Neural progenitor cell (in vitro differentiated cells): ENCODE measurements at regions not wholly inside any gene's neighbourhood (a gene's known extent, or its start where the extent isn't known, plus 50 kb on each side); places are given as distances from the start of the nearest gene placed in this dataset.

Experiments used
- DNase-seq: peaks from one replicate; pipeline ENCODE4 v3.0.0-alpha.2; 2016; ENCODE audit warnings: low spot score
- H2AFZ ChIP-seq: fragments of 200-600 bp; sonication (generic); replicated peaks from 2 replicates; pipeline ENCODE4 v1.6.1; 2016; ENCODE audit warnings: antibody characterized with exemption
- H3F3A ChIP-seq: fragments of 200-600 bp; sonication (generic); 2 replicates; pipeline ENCODE4 v1.6.1; 2016; ENCODE audit warnings: antibody characterized with exemption, low read depth
- H3K27ac ChIP-seq: fragments of 200-600 bp; sonication (generic); 2 replicates; pipeline ENCODE4 v1.5.1; 2016; ENCODE audit warnings: mild to moderate bottlenecking
- H3K27me3 ChIP-seq: fragments of 200-600 bp; sonication (generic); 2 replicates; pipeline ENCODE4 v1.6.1; 2016; ENCODE audit warnings: mild to moderate bottlenecking, moderate library complexity
- H3K36me3 ChIP-seq: fragments of 200-600 bp; sonication (generic); 2 replicates; pipeline ENCODE4 v1.5.1; 2016
- H3K4me1 ChIP-seq: fragments of 200-600 bp; sonication (generic); 2 replicates; pipeline ENCODE4 v1.6.1; 2016; ENCODE audit warnings: mixed run types
- H3K4me2 ChIP-seq: fragments of 200-600 bp; sonication (generic); 2 replicates; pipeline ENCODE4 v1.6.1; 2016
- H3K4me3 ChIP-seq: fragments of 200-600 bp; sonication (generic); 2 replicates; pipeline ENCODE4 v1.5.1; 2016
- H3K79me2 ChIP-seq: fragments of 200-600 bp; sonication (generic); 2 replicates; pipeline ENCODE4 v1.6.1; 2016; ENCODE audit warnings: low read depth
- H3K9ac ChIP-seq: fragments of 200-600 bp; sonication (generic); 2 replicates; pipeline ENCODE4 v1.6.1; 2016
- H3K9me3 ChIP-seq: fragments of 200-600 bp; sonication (generic); 2 replicates; pipeline ENCODE4 v1.5.1; 2016; ENCODE audit warnings: low read depth
- H4K20me1 ChIP-seq: fragments of 200-600 bp; sonication (generic); 2 replicates; pipeline ENCODE4 v1.6.1; 2016; ENCODE audit warnings: low read depth
- H3K27ac Mint-ChIP-seq: 3 replicates; pipeline ENCODE4 v1.8.0; 2021; ENCODE audit warnings: mixed read lengths
- H3K27me3 Mint-ChIP-seq: 2 replicates; pipeline ENCODE4 v1.8.0; 2022; ENCODE audit warnings: low read depth, mild to moderate bottlenecking, inconsistent platforms, moderate library complexity, mixed read lengths; ENCODE audit not compliant: insufficient read depth
- H3K36me3 Mint-ChIP-seq: 3 replicates; pipeline ENCODE4 v1.8.0; 2021; ENCODE audit warnings: mixed read lengths
- H3K4me1 Mint-ChIP-seq: 3 replicates; pipeline ENCODE4 v1.8.0; 2021; ENCODE audit warnings: mixed read lengths
- H3K4me3 Mint-ChIP-seq: 3 replicates; pipeline ENCODE4 v1.8.0; 2021; ENCODE audit warnings: mild to moderate bottlenecking, moderate library complexity, mixed read lengths
- H3K9me3 Mint-ChIP-seq: 3 replicates; pipeline ENCODE4 v1.8.0; 2020; ENCODE audit warnings: mixed read lengths
- EZH2 ChIP-seq: fragments of 200-600 bp; sonication (generic); IDR thresholded peaks from 2 replicates; pipeline ENCODE4 v1.6.1; 2017; ENCODE audit warnings: antibody characterized with exemption, mild to moderate bottlenecking, moderate library complexity
- EZH2phosphoT487 ChIP-seq: fragments of 200-600 bp; sonication (generic); IDR thresholded peaks from 2 replicates; pipeline ENCODE4 v1.6.1; 2017; ENCODE audit warnings: antibody characterized with exemption
- TF ChIP-seq, protein P1 (sequence below): fragments of 200-600 bp; sonication (generic); IDR thresholded peaks from 2 replicates; pipeline ENCODE4 v1.5.1; 2017; ENCODE audit warnings: antibody characterized with exemption, mild to moderate bottlenecking

DNA sequence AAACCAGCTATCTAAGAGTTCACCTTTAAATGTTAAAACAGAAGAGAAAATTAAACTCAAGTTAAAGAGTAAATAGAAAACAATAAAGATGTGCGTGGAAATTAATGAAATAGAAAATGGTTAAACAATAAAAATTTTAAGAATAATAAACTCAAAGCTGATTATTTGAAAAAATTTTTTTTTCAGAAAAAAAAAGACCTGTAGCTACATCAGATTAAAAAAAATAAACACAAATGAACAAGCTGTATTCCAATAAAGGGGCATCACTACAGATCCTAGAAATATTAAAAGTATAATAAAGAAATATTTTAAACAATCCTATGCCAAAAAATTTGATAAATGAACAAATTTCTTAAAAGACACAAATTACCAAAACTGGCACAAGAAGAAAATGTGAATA, 64.1 kb downstream of the DRD1 start:
- no peak overlapping the region for H3K9ac ChIP-seq
- Mint-ChIP-seq H3K27ac (no peak overlapping the region), H3K4me3 (no peak overlapping the region), H3K9me3 (no peaks in the 10 kb centered on the region), H3K4me1 (peaks cover 18% of the 10 kb centered on the region), H3K27me3 (peaks cover 4% of the 10 kb centered on the region), H3K36me3 (no peaks in the 10 kb centered on the region)
- no peaks in the 10 kb centered on the region for H3K36me3 ChIP-seq
- H4K20me1 ChIP-seq = no peaks in the 10 kb centered on the region
- no peaks in the 10 kb centered on the region for H3F3A ChIP-seq
- no peaks in the 10 kb centered on the region for H3K79me2 ChIP-seq
- H3K4me2 ChIP-seq = no peak overlapping the region
- no peak for DNase-seq
- no peaks in the 10 kb centered on the region for H3K9me3 ChIP-seq
- no peak for TF ChIP-seq EZH2phosphoT487
- TF ChIP-seq EZH2 = no peak
- TF ChIP-seq, protein P1, sequence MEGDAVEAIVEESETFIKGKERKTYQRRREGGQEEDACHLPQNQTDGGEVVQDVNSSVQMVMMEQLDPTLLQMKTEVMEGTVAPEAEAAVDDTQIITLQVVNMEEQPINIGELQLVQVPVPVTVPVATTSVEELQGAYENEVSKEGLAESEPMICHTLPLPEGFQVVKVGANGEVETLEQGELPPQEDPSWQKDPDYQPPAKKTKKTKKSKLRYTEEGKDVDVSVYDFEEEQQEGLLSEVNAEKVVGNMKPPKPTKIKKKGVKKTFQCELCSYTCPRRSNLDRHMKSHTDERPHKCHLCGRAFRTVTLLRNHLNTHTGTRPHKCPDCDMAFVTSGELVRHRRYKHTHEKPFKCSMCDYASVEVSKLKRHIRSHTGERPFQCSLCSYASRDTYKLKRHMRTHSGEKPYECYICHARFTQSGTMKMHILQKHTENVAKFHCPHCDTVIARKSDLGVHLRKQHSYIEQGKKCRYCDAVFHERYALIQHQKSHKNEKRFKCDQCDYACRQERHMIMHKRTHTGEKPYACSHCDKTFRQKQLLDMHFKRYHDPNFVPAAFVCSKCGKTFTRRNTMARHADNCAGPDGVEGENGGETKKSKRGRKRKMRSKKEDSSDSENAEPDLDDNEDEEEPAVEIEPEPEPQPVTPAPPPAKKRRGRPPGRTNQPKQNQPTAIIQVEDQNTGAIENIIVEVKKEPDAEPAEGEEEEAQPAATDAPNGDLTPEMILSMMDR = no peak
- no peaks in the 10 kb centered on the region for H3K27me3 ChIP-seq
- H3K27ac ChIP-seq = no peak overlapping the region
- H3K4me3 ChIP-seq = no peak overlapping the region
- peaks cover 3% of the 10 kb centered on the region for H3K4me1 ChIP-seq
- H2AFZ ChIP-seq = no peak overlapping the region

DNA sequence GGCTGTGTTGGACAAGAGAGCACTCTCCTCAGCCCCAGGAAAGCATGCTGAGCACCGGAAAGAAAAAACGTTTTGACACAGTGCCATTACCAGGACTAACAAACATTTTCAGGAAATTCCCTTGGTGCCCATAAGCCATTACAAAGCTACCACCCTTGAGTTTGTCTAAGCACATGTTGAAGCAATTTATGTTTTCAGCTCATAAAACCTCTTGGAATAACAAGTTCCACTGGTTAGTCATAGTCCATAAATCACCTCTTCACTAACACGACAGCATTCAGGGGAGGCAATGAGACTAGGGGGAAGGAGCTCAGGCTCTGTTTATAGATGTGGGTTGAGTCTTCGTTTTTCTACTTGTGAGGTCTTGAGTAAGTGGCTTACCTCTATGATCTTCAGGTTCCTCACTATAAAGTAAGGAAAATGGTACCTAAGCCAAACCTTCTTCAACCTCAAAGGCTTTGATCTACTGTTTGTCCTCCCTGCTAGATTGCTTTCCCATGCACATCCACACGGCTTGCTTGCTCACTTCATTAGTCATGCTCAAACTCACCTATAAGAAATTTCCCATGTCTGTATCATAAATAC, 65.4 kb downstream of the DRD1 start:
- no peak for TF ChIP-seq EZH2phosphoT487
- TF ChIP-seq EZH2 = no peak
- TF ChIP-seq, protein P1 = no peak
- H3K79me2 ChIP-seq = no peaks in the 10 kb centered on the region
- H3K36me3 ChIP-seq = no peaks in the 10 kb centered on the region
- H3K4me1 Mint-ChIP-seq = peaks cover 13% of the 10 kb centered on the region
- no peaks in the 10 kb centered on the region for H3F3A ChIP-seq
- H2AFZ ChIP-seq = no peak overlapping the region
- H3K27ac ChIP-seq = no peak overlapping the region
- H3K4me3 ChIP-seq = no peak overlapping the region
- H4K20me1 ChIP-seq = no peaks in the 10 kb centered on the region
- no peak overlapping the region for H3K4me2 ChIP-seq
- H3K4me3 Mint-ChIP-seq = no peak overlapping the region
- DNase-seq = no peak
- H3K27me3 Mint-ChIP-seq = peaks cover 2% of the 10 kb centered on the region
- H3K27me3 ChIP-seq = no peaks in the 10 kb centered on the region
- H3K27ac Mint-ChIP-seq = no peak overlapping the region
- H3K36me3 Mint-ChIP-seq = no peaks in the 10 kb centered on the region
- no peaks in the 10 kb centered on the region for H3K9me3 ChIP-seq
- H3K4me1 ChIP-seq = peaks cover 1% of the 10 kb centered on the region
- no peaks in the 10 kb centered on the region for H3K9me3 Mint-ChIP-seq
- H3K9ac ChIP-seq = no peak overlapping the region

DNA sequence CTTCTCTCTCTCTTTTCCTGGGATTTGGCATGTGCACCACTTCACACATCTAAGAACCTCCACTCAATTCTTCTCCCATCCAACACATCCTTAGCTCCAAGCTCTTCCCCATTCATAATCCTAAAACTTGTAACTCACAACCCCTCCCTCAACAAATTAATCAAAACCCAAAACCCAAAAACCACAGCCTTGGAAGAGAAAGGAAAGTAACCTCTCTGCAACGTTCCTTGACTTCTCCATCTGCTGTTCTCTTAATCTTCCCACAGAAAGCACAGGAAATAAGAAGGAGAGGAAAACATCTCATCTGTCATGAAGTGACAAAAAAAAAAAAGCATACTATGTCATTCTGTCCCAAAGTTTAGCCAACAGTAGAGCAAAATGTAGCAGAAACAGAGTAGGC, 66.2 kb downstream of the DRD1 start:
- no peaks in the 10 kb centered on the region for H3K9me3 ChIP-seq
- no peak overlapping the region for H3K4me3 ChIP-seq
- no peak for DNase-seq
- Mint-ChIP-seq H3K27me3 (peaks cover 2% of the 10 kb centered on the region), H3K27ac (no peak overlapping the region), H3K36me3 (no peaks in the 10 kb centered on the region), H3K9me3 (no peaks in the 10 kb centered on the region), H3K4me1 (peaks cover 6% of the 10 kb centered on the region), H3K4me3 (no peak overlapping the region)
- no peak overlapping the region for H3K27ac ChIP-seq
- H3K36me3 ChIP-seq = no peaks in the 10 kb centered on the region
- H3K9ac ChIP-seq = no peak overlapping the region
- no peaks in the 10 kb centered on the region for H3F3A ChIP-seq
- H4K20me1 ChIP-seq = no peaks in the 10 kb centered on the region
- no peak overlapping the region for H2AFZ ChIP-seq
- H3K79me2 ChIP-seq = no peaks in the 10 kb centered on the region
- H3K4me2 ChIP-seq = no peak overlapping the region
- H3K4me1 ChIP-seq = no peaks in the 10 kb centered on the region
- no peaks in the 10 kb centered on the region for H3K27me3 ChIP-seq
- no peak for TF ChIP-seq EZH2
- TF ChIP-seq, protein P1 = no peak
- no peak for TF ChIP-seq EZH2phosphoT487
